ENCODE measurements at regions not wholly inside any gene's neighbourhood (a gene's known extent, or its start where the extent isn't known, plus 50 kb on each side); places are given as distances from the start of the nearest gene placed in this dataset.
"Not testable (repeated sequence)": the region's sequence is repeated elsewhere in the genome, so short reads cannot be mapped to it uniquely, and the experiment has no call there.

DNA sequence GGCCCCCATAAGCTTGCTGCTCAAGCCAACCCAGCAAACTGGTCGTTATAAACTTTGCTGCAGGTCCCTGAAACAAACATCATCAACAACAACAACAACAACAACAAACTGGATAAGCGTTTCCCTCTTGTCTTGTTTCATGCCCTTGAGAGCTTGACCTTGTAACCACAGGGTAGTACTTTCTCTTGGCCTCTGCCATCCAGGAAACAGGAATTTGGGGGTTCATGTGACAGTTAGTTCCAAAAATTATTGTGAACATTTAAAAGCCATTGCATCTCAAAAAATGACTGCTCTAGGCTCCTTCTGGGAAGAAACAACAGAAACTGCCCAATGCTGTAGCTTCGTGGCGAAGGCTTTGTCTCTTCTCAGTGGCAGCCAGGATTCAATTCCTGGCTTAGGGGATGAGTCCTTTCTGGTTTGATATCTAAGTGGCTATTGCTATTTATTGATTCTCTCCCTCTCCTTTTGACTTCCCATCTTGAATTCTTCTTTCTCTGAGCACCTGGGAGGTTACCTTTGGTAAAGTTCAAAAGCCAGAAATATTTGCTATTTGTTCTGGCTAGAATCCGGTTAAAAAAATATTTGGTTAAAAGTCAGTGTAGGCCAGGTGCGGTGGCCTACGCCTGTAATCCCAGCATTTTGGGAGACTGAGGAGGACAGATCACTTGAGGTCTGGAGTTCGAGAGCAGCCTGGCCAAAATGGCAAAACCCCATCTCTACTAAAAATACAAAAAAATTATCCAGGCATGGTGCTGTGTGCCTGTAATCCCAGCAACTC, 52.0 kb upstream of the CPM start:
- Histone ChIP-seq H3K9me3 (replicated peaks in 1 of 2; ENCODE audit: control insufficient read depth in 2 of 2, insufficient read depth in 1 of 2, low read depth in 1 of 2, low read length in 2 of 2) (peaks cover 0 to under 1% of the 10 kb centered on the region in 2 donors), H3K14ac (ENCODE audit: low read length) (no peak overlapping the region), H3K9ac (ENCODE audit: low read depth, low read length, poor library complexity) (no peak overlapping the region), H4K91ac (ENCODE audit: low read depth, low read length, poor library complexity) (no peak overlapping the region), H4K8ac (ENCODE audit: low read depth, low read length) (no peak overlapping the region), H2BK15ac (ENCODE audit: low read length) (no peak overlapping the region), H3K36me3 (replicated peaks in 1 of 2; ENCODE audit: control insufficient read depth in 2 of 2, insufficient read depth in 2 of 2, low read length in 2 of 2) (no peaks in the 10 kb centered on the region), H2BK12ac (ENCODE audit: low read length) (no peak overlapping the region), H3K4ac (ENCODE audit: low read length) (no peak overlapping the region), H2BK120ac (ENCODE audit: low read depth, low read length) (no peak overlapping the region), H2BK5ac (ENCODE audit: low read length) (no peak overlapping the region), H2AK5ac (ENCODE audit: low read depth, low read length) (no peak overlapping the region), H3K79me1 (ENCODE audit: low read depth, low read length) (no peaks in the 10 kb centered on the region), H3K4me1 (ENCODE audit: control insufficient read depth in 2 of 2, insufficient read depth in 1 of 2, low read depth in 1 of 2, low read length in 2 of 2) (no peaks in the 10 kb centered on the region), H3K23ac (ENCODE audit: low read depth, low read length, poor library complexity) (no peak overlapping the region), H3K27ac (replicated peaks; ENCODE audit: low read length) (no peak overlapping the region), H3K18ac (ENCODE audit: low read length) (no peak overlapping the region), H3K27me3 (ENCODE audit: control insufficient read depth in 3 of 3, insufficient read depth in 3 of 3, low read depth in 1 of 3, low read length in 3 of 3) (peaks cover 0 to 2% (median 0%) of the 10 kb centered on the region in 3 experiments), H2AFZ (ENCODE audit: low read length) (no peak overlapping the region), H3K4me3 (ENCODE audit: low read length in 2 of 2) (no peak overlapping the region), H3K4me2 (ENCODE audit: insufficient read depth, low read length, poor library complexity, severe bottlenecking) (no peak overlapping the region)
- no CpG with 5 or more reads among the region's 8 CpGs for WGBS, 2 donors (ENCODE audit: extremely low coverage in 2 of 2, insufficient read length in 2 of 2, insufficient replicate concordance in 1 of 2)
- DNase-seq (ENCODE audit: low spot score): no peak

DNA sequence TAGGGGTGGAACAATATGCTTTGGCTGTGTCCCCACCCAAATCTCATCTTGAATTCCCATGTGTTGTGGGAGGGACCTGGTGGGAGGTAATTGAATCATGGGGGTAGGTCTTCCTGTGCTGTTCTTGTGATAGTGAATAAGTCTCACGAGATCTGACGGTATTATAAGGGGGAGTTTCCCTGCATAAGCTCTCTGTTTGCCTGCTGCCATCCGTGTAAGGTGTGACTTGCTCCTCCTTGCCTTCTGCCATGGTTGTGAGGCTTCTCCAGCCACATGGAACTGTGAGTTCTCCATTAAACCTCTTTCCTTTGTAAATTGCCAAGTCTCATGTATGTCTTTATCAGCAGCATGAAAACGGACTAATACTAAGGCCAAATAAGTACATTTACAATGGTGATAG, 64.6 kb upstream of the CPM start:
- H3K36me3 ChIP-seq (replicated peaks in 1 of 2; ENCODE audit: control insufficient read depth in 2 of 2, insufficient read depth in 2 of 2, low read length in 2 of 2); DNase-seq (ENCODE audit: low spot score); H3K14ac ChIP-seq (ENCODE audit: low read length); H2BK15ac ChIP-seq (ENCODE audit: low read length); H2AFZ ChIP-seq (ENCODE audit: low read length); H3K23ac ChIP-seq (ENCODE audit: low read depth, low read length, poor library complexity); H3K27me3 ChIP-seq (ENCODE audit: control insufficient read depth in 3 of 3, insufficient read depth in 3 of 3, low read depth in 1 of 3, low read length in 3 of 3); H3K9ac ChIP-seq (ENCODE audit: low read depth, low read length, poor library complexity); H2BK120ac ChIP-seq (ENCODE audit: low read depth, low read length); H3K4me3 ChIP-seq (ENCODE audit: low read length in 2 of 2); H3K4me2 ChIP-seq (ENCODE audit: insufficient read depth, low read length, poor library complexity, severe bottlenecking); H3K4me1 ChIP-seq (ENCODE audit: control insufficient read depth in 2 of 2, insufficient read depth in 1 of 2, low read depth in 1 of 2, low read length in 2 of 2); H2AK5ac ChIP-seq (ENCODE audit: low read depth, low read length); H3K27ac ChIP-seq (replicated peaks; ENCODE audit: low read length); H2BK5ac ChIP-seq (ENCODE audit: low read length); H4K91ac ChIP-seq (ENCODE audit: low read depth, low read length, poor library complexity); H4K8ac ChIP-seq (ENCODE audit: low read depth, low read length); H3K79me1 ChIP-seq (ENCODE audit: low read depth, low read length); H2BK12ac ChIP-seq (ENCODE audit: low read length); H3K4ac ChIP-seq (ENCODE audit: low read length); H3K18ac ChIP-seq (ENCODE audit: low read length); H3K9me3 ChIP-seq (replicated peaks in 1 of 2; ENCODE audit: control insufficient read depth in 2 of 2, insufficient read depth in 1 of 2, low read depth in 1 of 2, low read length in 2 of 2): not testable (repeated sequence)
- WGBS, 2 donors (ENCODE audit: extremely low coverage in 2 of 2, insufficient read length in 2 of 2, insufficient replicate concordance in 1 of 2): no CpG with 5 or more reads among the region's 4 CpGs

DNA sequence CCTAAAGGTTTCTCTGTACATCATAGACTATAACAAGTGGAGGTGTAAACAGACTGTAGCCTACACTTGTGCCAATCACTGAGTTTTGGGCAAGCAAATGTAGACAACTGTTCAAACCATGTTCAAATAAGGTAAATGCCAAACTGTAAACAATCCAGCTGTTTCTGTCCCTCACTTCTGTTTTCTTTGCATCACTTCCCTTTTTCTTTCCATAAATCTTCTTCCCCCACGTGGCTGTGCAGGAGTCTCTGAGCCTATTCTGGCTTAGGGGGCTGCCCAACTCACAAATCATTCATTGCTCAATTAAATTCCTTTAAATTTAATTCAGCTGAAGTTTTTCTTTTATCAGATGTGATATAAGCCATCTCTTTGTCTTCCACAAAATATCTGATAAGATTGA, 65.1 kb upstream of the CPM start:
- Histone ChIP-seq H3K4me1 (ENCODE audit: control insufficient read depth in 2 of 2, insufficient read depth in 1 of 2, low read depth in 1 of 2, low read length in 2 of 2) (no peaks in the 10 kb centered on the region), H3K9ac (ENCODE audit: low read depth, low read length, poor library complexity) (no peak overlapping the region), H2BK15ac (ENCODE audit: low read length) (no peak overlapping the region), H3K79me1 (ENCODE audit: low read depth, low read length) (no peaks in the 10 kb centered on the region), H3K18ac (ENCODE audit: low read length) (no peak overlapping the region), H3K4ac (ENCODE audit: low read length) (no peak overlapping the region), H3K27ac (replicated peaks; ENCODE audit: low read length) (no peak overlapping the region), H4K8ac (ENCODE audit: low read depth, low read length) (no peak overlapping the region), H2AFZ (ENCODE audit: low read length) (no peak overlapping the region), H3K9me3 (replicated peaks in 1 of 2; ENCODE audit: control insufficient read depth in 2 of 2, insufficient read depth in 1 of 2, low read depth in 1 of 2, low read length in 2 of 2) (no peaks in the 10 kb centered on the region), H2BK120ac (ENCODE audit: low read depth, low read length) (no peak overlapping the region), H3K4me3 (ENCODE audit: low read length in 2 of 2) (no peak overlapping the region), H3K36me3 (replicated peaks in 1 of 2; ENCODE audit: control insufficient read depth in 2 of 2, insufficient read depth in 2 of 2, low read length in 2 of 2) (no peaks in the 10 kb centered on the region), H3K4me2 (ENCODE audit: insufficient read depth, low read length, poor library complexity, severe bottlenecking) (no peak overlapping the region), H2BK5ac (ENCODE audit: low read length) (no peak overlapping the region), H2BK12ac (ENCODE audit: low read length) (no peak overlapping the region), H2AK5ac (ENCODE audit: low read depth, low read length) (no peak overlapping the region), H3K23ac (ENCODE audit: low read depth, low read length, poor library complexity) (no peak overlapping the region), H4K91ac (ENCODE audit: low read depth, low read length, poor library complexity) (no peak overlapping the region), H3K14ac (ENCODE audit: low read length) (no peak overlapping the region), H3K27me3 (ENCODE audit: control insufficient read depth in 3 of 3, insufficient read depth in 3 of 3, low read depth in 1 of 3, low read length in 3 of 3) (peaks cover 0 to 3% (median 0%) of the 10 kb centered on the region in 3 experiments)
- no CpG with 5 or more reads among the region's 1 CpG for WGBS, 2 donors (ENCODE audit: extremely low coverage in 2 of 2, insufficient read length in 2 of 2, insufficient replicate concordance in 1 of 2)
- no peak for DNase-seq (ENCODE audit: low spot score)

DNA sequence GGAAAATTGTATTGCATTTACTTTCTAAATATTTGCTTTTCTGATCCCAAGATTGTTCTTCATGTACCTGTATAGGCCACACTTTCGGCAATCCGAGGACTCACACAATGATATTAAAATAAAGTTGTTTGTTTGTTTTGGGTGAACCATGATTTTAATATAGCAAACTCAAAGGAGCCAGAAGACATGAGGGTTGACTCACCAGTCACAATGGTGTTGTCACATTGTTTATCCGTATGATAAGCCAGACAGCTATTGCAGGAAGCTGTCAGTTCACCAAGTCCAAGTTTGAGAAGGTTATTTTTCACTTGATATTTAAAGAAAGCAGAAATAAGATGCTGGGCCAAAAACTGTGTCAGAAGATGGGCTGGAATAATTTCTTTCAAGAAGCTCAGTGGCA, 67.1 kb upstream of the CPM start:
- H4K8ac ChIP-seq (ENCODE audit: low read depth, low read length): no peak overlapping the region
- no peak overlapping the region for H4K91ac ChIP-seq (ENCODE audit: low read depth, low read length, poor library complexity)
- H2BK5ac ChIP-seq (ENCODE audit: low read length): no peak overlapping the region
- H3K18ac ChIP-seq (ENCODE audit: low read length): no peak overlapping the region
- no peaks in the 10 kb centered on the region for H3K36me3 ChIP-seq (replicated peaks in 1 of 2; ENCODE audit: control insufficient read depth in 2 of 2, insufficient read depth in 2 of 2, low read length in 2 of 2)
- H2AFZ ChIP-seq (ENCODE audit: low read length): no peak overlapping the region
- H3K4me3 ChIP-seq (ENCODE audit: low read length in 2 of 2): no peak overlapping the region
- H3K4ac ChIP-seq (ENCODE audit: low read length): no peak overlapping the region
- H3K9ac ChIP-seq (ENCODE audit: low read depth, low read length, poor library complexity): no peak overlapping the region
- WGBS, 2 donors (ENCODE audit: extremely low coverage in 2 of 2, insufficient read length in 2 of 2, insufficient replicate concordance in 1 of 2): no CpG with 5 or more reads among the region's 3 CpGs
- H2AK5ac ChIP-seq (ENCODE audit: low read depth, low read length): no peak overlapping the region
- no peak overlapping the region for H3K14ac ChIP-seq (ENCODE audit: low read length)
- H3K23ac ChIP-seq (ENCODE audit: low read depth, low read length, poor library complexity): no peak overlapping the region
- no peak for DNase-seq (ENCODE audit: low spot score)
- H3K79me1 ChIP-seq (ENCODE audit: low read depth, low read length): no peaks in the 10 kb centered on the region
- H2BK12ac ChIP-seq (ENCODE audit: low read length): no peak overlapping the region
- H3K27ac ChIP-seq (replicated peaks; ENCODE audit: low read length): no peak overlapping the region
- no peak overlapping the region for H2BK15ac ChIP-seq (ENCODE audit: low read length)
- no peaks in the 10 kb centered on the region for H3K9me3 ChIP-seq (replicated peaks in 1 of 2; ENCODE audit: control insufficient read depth in 2 of 2, insufficient read depth in 1 of 2, low read depth in 1 of 2, low read length in 2 of 2)
- no peak overlapping the region for H2BK120ac ChIP-seq (ENCODE audit: low read depth, low read length)
- no peaks in the 10 kb centered on the region for H3K4me1 ChIP-seq (ENCODE audit: control insufficient read depth in 2 of 2, insufficient read depth in 1 of 2, low read depth in 1 of 2, low read length in 2 of 2)
- no peak overlapping the region for H3K4me2 ChIP-seq (ENCODE audit: insufficient read depth, low read length, poor library complexity, severe bottlenecking)
- H3K27me3 ChIP-seq (ENCODE audit: control insufficient read depth in 3 of 3, insufficient read depth in 3 of 3, low read depth in 1 of 3, low read length in 3 of 3): peaks cover 0 to 3% (median 0%) of the 10 kb centered on the region in 3 experiments
